ENCODE measurements at regions not wholly inside any gene's neighbourhood (a gene's known extent, or its start where the extent isn't known, plus 50 kb on each side); places are given as distances from the start of the nearest gene placed in this dataset.

- Histone ChIP-seq H3K9ac (ENCODE audit: low read length) (no peak overlapping the region), H3K4me3 (ENCODE audit: low read length) (no peak overlapping the region), H3K36me3 (replicated peaks; ENCODE audit: low read depth, low read length) (no peaks in the 10 kb centered on the region), H2AFZ (ENCODE audit: low read depth, low read length) (no peak overlapping the region), H3K4me2 (ENCODE audit: low read length) (no peak overlapping the region), H3K27ac (ENCODE audit: low read length) (no peak overlapping the region), H3K9me3 (ENCODE audit: insufficient read depth, low read length) (no peaks in the 10 kb centered on the region), H3K4me1 (ENCODE audit: low read length) (no peaks in the 10 kb centered on the region), H4K20me1 (ENCODE audit: insufficient read depth, low read length) (no peaks in the 10 kb centered on the region), H3K79me2 (ENCODE audit: low read length) (no peaks in the 10 kb centered on the region), H3K27me3 (ENCODE audit: low read depth, low read length) (peaks cover 18% of the 10 kb centered on the region)
- TF ChIP-seq EZH2phosphoT487 (IDR thresholded peaks at IDR 0.05; ENCODE audit: low read depth) (no peak), CTCF (IDR thresholded peaks at IDR 0.05; ENCODE audit: low read depth, low read length) (no peak)
Observed at GRCh38 chr9:120289990-120290975, 289.7 kb downstream of the CDK5RAP2 start.

- H3K27ac ChIP-seq (ENCODE audit: low read length): no peak overlapping the region
- no peaks in the 10 kb centered on the region for H4K20me1 ChIP-seq (ENCODE audit: insufficient read depth, low read length)
- H3K4me1 ChIP-seq (ENCODE audit: low read length): no peaks in the 10 kb centered on the region
- H3K36me3 ChIP-seq (replicated peaks; ENCODE audit: low read depth, low read length): no peaks in the 10 kb centered on the region
- peaks cover 21% of the 10 kb centered on the region for H3K27me3 ChIP-seq (ENCODE audit: low read depth, low read length)
- H3K9me3 ChIP-seq (ENCODE audit: insufficient read depth, low read length): no peaks in the 10 kb centered on the region
- H3K9ac ChIP-seq (ENCODE audit: low read length): no peak overlapping the region
- no peak overlapping the region for H3K4me2 ChIP-seq (ENCODE audit: low read length)
- no peak overlapping the region for H2AFZ ChIP-seq (ENCODE audit: low read depth, low read length)
- no peak overlapping the region for H3K4me3 ChIP-seq (ENCODE audit: low read length)
- no peak for TF ChIP-seq CTCF (IDR thresholded peaks at IDR 0.05; ENCODE audit: low read depth, low read length)
- H3K79me2 ChIP-seq (ENCODE audit: low read length): no peaks in the 10 kb centered on the region
Observed at GRCh38 chr9:120289098-120289497, 290.9 kb downstream of the CDK5RAP2 start.

GRCh38 chr9:120286530-120286929, 293.4 kb downstream of the CDK5RAP2 start:
- Histone ChIP-seq H4K20me1 (ENCODE audit: insufficient read depth, low read length) (no peaks in the 10 kb centered on the region), H3K4me1 (ENCODE audit: low read length) (no peaks in the 10 kb centered on the region), H3K4me2 (ENCODE audit: low read length) (no peak overlapping the region), H3K9ac (ENCODE audit: low read length) (no peak overlapping the region), H2AFZ (ENCODE audit: low read depth, low read length) (no peak overlapping the region), H3K36me3 (replicated peaks; ENCODE audit: low read depth, low read length) (no peaks in the 10 kb centered on the region), H3K27ac (ENCODE audit: low read length) (no peak overlapping the region), H3K9me3 (ENCODE audit: insufficient read depth, low read length) (no peaks in the 10 kb centered on the region), H3K27me3 (ENCODE audit: low read depth, low read length) (peaks cover 28% of the 10 kb centered on the region), H3K4me3 (ENCODE audit: low read length) (no peak overlapping the region), H3K79me2 (ENCODE audit: low read length) (no peaks in the 10 kb centered on the region)
- TF ChIP-seq EZH2phosphoT487 (IDR thresholded peaks at IDR 0.05; ENCODE audit: low read depth): no peak
- no peak for TF ChIP-seq CTCF (IDR thresholded peaks at IDR 0.05; ENCODE audit: low read depth, low read length)

- Histone ChIP-seq H4K20me1 (ENCODE audit: insufficient read depth, low read length) (no peaks in the 10 kb centered on the region), H3K27me3 (ENCODE audit: low read depth, low read length) (peaks cover 28% of the 10 kb centered on the region), H3K4me2 (ENCODE audit: low read length) (no peak overlapping the region), H3K79me2 (ENCODE audit: low read length) (no peaks in the 10 kb centered on the region), H3K27ac (ENCODE audit: low read length) (no peak overlapping the region), H3K36me3 (replicated peaks; ENCODE audit: low read depth, low read length) (no peaks in the 10 kb centered on the region), H3K4me3 (ENCODE audit: low read length) (no peak overlapping the region), H2AFZ (ENCODE audit: low read depth, low read length) (no peak overlapping the region), H3K9ac (ENCODE audit: low read length) (no peak overlapping the region), H3K4me1 (ENCODE audit: low read length) (no peaks in the 10 kb centered on the region), H3K9me3 (ENCODE audit: insufficient read depth, low read length) (no peaks in the 10 kb centered on the region)
- TF ChIP-seq CTCF (IDR thresholded peaks at IDR 0.05; ENCODE audit: low read depth, low read length): no peak
- TF ChIP-seq EZH2phosphoT487 (IDR thresholded peaks at IDR 0.05; ENCODE audit: low read depth): no peak
Observed at GRCh38 chr9:120284821-120285220, 295.1 kb downstream of the CDK5RAP2 start.

Measured in OCI-LY3 (cell line).